Tibial artery (tissue), 4 donors: ENCODE measurements at regions not wholly inside any gene's neighbourhood (a gene's known extent, or its start where the extent isn't known, plus 50 kb on each side); places are given as distances from the start of the nearest gene placed in this dataset.
"Not testable (repeated sequence)": the region's sequence is repeated elsewhere in the genome, so short reads cannot be mapped to it uniquely, and the experiment has no call there.

Experiments used
- DNase-seq, 2 donors: peaks; one replicate each; pipeline ENCODE4 v3.0.0-alpha.2; 2019
- H3K27ac ChIP-seq, 2 donors: fragments of 200-600 bp; sonication (generic) in 1 of 2; 1 replicate in 1 of 2; 2 replicates in 1 of 2; pipeline ENCODE4 v1.5.1; 2018 to 2019; ENCODE audit warnings: mild to moderate bottlenecking in 1 of 2
- H3K27me3 ChIP-seq, 2 donors: fragments of 200-600 bp; sonication (generic) in 1 of 2; one replicate each; pipeline versions ENCODE4 v1.5.1 to v1.6.0; 2016 to 2019
- H3K36me3 ChIP-seq, 3 donors: fragments of 200-600 bp; sonication (generic) in 2 of 3; one replicate each; pipeline ENCODE4 v1.5.1; 2016 to 2019; ENCODE audit warnings: mild to moderate bottlenecking in 2 of 3
- H3K4me1 ChIP-seq, 4 donors: fragments of 200-600 bp; sonication (generic) in 2 of 4; 1 replicate in 3 of 4; 2 replicates in 1 of 4; pipeline ENCODE4 v1.5.1; 2016 to 2019
- H3K4me3 ChIP-seq, 2 donors: fragments of 200-600 bp; sonication (generic) in 1 of 2; 1 replicate in 1 of 2; 2 replicates in 1 of 2; pipeline ENCODE4 v1.5.1; 2018 to 2019; ENCODE audit warnings: mild to moderate bottlenecking in 2 of 2
- H3K9me3 ChIP-seq, 3 donors: fragments of 200-600 bp; sonication (generic) in 1 of 3; one replicate each; pipeline ENCODE4 v1.5.1; 2016 to 2019
- intact Hi-C: fragments of 100-400 bp; cut with DNase I; formaldehyde crosslinking; loops from one replicate; pipeline ENCODE4 v1.15.0; 2023; ENCODE audit warnings: low total_unique reads
- TF ChIP-seq, protein P1 (sequence below), 2 experiments: fragments of 200-600 bp in 1 of 2; fragments of 450-650 bp in 1 of 2; IDR thresholded peaks; one replicate each; pipeline ENCODE4 v1.5.1; 2017 to 2019; ENCODE audit warnings: antibody characterized with exemption in 2 of 2, mild to moderate bottlenecking in 1 of 2, moderate library complexity in 1 of 2

DNA sequence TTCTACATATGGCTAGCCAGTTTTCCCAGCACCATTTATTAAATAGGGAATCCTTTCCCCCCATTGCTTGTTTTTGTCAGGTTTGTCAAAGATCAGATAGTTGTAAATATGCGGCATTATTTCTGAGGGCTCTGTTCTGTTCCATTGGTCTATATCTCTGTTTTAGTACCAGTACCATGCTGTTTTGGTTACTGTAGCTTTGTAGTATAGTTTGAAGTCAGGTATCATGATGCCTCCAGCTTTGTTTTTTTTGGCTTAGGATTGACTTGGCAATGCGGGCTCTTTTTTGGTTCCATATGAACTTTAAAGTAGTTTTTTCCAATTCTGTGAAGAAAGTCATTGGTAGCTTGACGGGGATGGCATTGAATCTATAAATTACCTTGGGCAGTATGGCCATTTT, 60.0 kb upstream of the GPC3 start:
- intact Hi-C loops, H3K27ac ChIP-seq: not testable (repeated sequence)

DNA sequence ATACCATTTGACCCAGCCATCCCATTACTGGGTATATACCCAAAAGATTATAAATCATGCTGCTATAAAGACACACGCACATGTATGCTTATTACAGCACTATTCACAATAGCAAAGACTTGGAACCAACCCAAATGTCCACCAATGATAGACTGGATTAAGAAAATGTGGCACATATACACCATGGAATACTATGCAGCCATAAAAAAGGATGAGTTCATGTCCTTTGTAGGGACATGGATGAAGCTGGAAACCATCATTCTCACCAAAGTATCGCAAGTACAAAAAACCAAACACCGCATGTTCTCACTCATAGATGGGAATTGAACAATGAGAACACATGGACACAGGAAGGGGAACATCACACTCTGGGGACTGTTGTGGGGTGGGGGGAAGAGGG, 81.7 kb upstream of the GPC3 start:
- H3K27ac ChIP-seq, H3K36me3 ChIP-seq, H3K4me1 ChIP-seq, H3K27me3 ChIP-seq, H3K4me3 ChIP-seq, intact Hi-C loops, H3K9me3 ChIP-seq, DNase-seq: not testable (repeated sequence)

More for the DNA sequence above, 60.0 kb upstream of the GPC3 start:
- peaks cover 0 to 11% (median 0%) of the 10 kb centered on the region in 3 donors for H3K9me3 ChIP-seq
- not testable (repeated sequence) for H3K4me1 ChIP-seq, H3K27me3 ChIP-seq, DNase-seq, H3K4me3 ChIP-seq, H3K36me3 ChIP-seq

DNA sequence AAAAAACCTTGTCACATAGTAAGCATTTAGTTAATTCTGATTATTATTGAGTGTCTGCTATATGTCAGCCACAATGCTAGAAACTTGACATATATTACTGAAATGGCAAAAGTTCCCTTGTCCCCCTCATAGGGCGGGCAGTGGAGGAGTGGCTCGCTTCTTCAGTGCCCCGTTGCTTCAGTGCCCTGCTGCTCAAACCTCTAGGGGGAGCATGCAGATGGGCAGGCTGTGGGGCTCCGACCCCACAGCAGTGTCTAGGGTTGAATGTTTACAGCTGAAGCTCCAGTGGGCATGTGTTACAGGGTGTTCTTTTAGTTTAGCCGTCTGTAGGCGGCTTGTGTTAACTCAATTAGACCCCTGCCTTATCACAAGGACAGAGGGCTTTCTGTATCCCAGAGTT, 86.5 kb upstream of the GPC3 start:
- H3K9me3 ChIP-seq, DNase-seq, H3K4me1 ChIP-seq, intact Hi-C loops, H3K36me3 ChIP-seq, H3K4me3 ChIP-seq, H3K27me3 ChIP-seq, H3K27ac ChIP-seq: not testable (repeated sequence)

DNA sequence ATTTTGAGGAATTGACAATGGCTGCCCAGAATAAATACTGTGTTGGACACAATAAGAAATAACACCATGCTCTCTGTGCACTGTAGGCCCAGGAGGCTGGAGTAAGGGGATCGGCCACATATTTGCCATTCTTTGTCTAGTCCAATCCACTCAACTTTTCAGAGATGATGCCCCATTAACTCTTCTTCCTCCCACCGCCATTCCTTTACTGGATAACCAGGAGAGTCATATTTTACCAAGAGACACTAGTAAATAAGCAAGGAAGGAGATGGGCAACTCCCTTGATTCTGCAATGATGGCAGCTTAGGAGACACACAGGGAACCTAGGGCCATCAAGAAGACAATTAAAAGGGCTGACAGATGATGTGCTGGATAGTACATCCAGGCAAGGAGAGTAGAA, 87.9 kb upstream of the GPC3 start:
- H3K4me1 ChIP-seq: no peaks in the 10 kb centered on the region
- DNase-seq: no peak
- TF ChIP-seq, protein P1, sequence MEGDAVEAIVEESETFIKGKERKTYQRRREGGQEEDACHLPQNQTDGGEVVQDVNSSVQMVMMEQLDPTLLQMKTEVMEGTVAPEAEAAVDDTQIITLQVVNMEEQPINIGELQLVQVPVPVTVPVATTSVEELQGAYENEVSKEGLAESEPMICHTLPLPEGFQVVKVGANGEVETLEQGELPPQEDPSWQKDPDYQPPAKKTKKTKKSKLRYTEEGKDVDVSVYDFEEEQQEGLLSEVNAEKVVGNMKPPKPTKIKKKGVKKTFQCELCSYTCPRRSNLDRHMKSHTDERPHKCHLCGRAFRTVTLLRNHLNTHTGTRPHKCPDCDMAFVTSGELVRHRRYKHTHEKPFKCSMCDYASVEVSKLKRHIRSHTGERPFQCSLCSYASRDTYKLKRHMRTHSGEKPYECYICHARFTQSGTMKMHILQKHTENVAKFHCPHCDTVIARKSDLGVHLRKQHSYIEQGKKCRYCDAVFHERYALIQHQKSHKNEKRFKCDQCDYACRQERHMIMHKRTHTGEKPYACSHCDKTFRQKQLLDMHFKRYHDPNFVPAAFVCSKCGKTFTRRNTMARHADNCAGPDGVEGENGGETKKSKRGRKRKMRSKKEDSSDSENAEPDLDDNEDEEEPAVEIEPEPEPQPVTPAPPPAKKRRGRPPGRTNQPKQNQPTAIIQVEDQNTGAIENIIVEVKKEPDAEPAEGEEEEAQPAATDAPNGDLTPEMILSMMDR (IDR thresholded peaks at IDR 0.05): no peak
- intact Hi-C loops: no loop called here
- no peak overlapping the region for H3K4me3 ChIP-seq
- no peaks in the 10 kb centered on the region for H3K36me3 ChIP-seq
- no peaks in the 10 kb centered on the region for H3K27me3 ChIP-seq
- H3K9me3 ChIP-seq: no peaks in the 10 kb centered on the region
- no peak overlapping the region for H3K27ac ChIP-seq

DNA sequence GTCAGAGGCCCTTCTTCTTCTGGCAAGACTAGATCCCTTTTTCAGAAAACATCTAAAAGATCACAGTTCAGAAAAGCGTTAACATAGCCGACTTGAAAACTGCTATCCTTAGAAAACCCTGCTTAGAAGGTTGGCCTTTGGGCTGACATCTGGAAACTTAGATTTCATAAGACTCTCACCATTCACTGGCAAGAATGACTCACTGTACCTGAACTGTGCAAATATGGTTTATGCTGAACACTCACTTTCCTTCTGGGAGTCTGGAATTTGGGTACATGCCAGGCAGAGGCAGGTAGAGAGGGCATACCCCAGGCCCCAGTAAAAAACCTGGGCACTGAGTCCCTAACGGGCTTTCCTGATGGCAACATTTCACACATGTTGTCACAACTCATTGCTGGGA, 88.8 kb upstream of the GPC3 start:
- Histone ChIP-seq H3K36me3 (no peaks in the 10 kb centered on the region), H3K27ac (no peak overlapping the region), H3K4me1 (no peaks in the 10 kb centered on the region), H3K4me3 (no peak overlapping the region), H3K9me3 (no peaks in the 10 kb centered on the region), H3K27me3 (no peaks in the 10 kb centered on the region)
- no peak for DNase-seq
- TF ChIP-seq, protein P1 (IDR thresholded peaks at IDR 0.05): no peak
- intact Hi-C loops: no loop called here

DNA sequence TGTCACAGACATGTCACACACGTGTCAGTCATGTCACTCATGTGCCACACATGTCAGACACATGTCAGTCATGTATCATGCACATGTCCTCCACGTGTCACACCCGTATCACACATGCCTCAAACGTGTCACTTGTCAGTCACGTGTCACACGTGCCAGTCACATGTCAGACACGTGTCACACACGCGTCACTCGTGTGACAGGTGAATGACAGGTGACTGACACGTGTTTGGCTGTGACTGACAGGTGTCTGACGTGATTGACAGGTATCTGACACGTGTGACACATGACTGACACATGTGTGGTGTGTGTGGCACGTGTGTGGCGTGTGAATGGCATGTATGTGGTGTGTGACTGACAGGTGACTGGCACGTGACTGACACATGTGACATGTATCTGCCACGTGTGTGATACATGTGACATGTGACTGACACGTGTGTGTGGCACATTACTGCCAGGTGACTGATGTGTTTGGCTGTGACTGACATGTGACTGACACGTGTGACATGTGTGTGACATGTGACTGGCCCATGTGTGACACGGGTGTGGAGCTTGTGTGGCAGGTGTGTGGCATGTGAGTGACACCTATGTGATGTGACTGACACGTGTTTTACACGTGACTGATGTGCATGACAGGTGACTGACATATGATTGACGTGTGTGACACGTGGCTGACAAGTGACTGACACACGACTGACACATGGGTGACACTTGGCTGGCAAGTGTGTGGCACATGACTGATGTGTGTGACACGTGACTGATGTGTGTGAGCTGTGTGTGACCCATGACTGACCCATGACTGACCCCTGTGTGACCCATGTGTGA, 90.7 kb upstream of the GPC3 start:
- H3K9me3 ChIP-seq: peaks cover 0 to 3% (median 0%) of the 10 kb centered on the region in 3 donors
- no peaks in the 10 kb centered on the region for H3K27me3 ChIP-seq
- no peak overlapping the region for H3K27ac ChIP-seq
- no peak for DNase-seq
- intact Hi-C loops: no loop called here
- no peak overlapping the region for H3K4me3 ChIP-seq
- TF ChIP-seq, protein P1 (IDR thresholded peaks at IDR 0.05): no peak
- no peaks in the 10 kb centered on the region for H3K4me1 ChIP-seq
- no peaks in the 10 kb centered on the region for H3K36me3 ChIP-seq

DNA sequence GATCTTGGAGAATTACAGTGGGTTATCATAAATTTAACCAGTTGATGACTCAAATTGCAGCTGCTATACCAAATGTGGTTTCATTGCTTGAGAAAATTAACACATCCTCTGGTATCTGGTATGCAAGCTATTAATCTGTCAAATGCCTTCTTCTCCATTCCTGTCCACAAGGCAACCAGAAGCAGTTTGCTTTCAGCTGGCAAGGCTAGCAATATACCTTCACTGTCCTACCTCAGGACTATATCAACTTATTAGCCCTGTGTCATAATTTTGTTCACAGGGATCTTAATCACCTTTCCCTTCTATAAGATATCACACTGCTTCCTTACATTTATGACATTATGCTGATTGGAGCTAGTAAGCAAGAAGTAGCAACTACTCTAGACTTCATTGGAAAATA, 110.0 kb upstream of the GPC3 start:
- Histone ChIP-seq H3K9me3 (no peaks in the 10 kb centered on the region), H3K27me3 (no peaks in the 10 kb centered on the region), H3K4me1 (no peaks in the 10 kb centered on the region), H3K36me3 (no peaks in the 10 kb centered on the region), H3K27ac (no peak overlapping the region), H3K4me3 (no peak overlapping the region)
- intact Hi-C loops: no loop called here
- TF ChIP-seq, protein P1 (IDR thresholded peaks at IDR 0.05): no peak
- DNase-seq: no peak
